ENCODE measurements at regions not wholly inside any gene's neighbourhood (a gene's known extent, or its start where the extent isn't known, plus 50 kb on each side); places are given as distances from the start of the nearest gene placed in this dataset.

- H3K27me3 Mint-ChIP-seq: peaks cover 0 to 4% of the 10 kb centered on the region in 2 donors
- no peak overlapping the region for H3K4me3 ChIP-seq (ENCODE audit: low read length in 2 of 2)
- H3K27ac ChIP-seq (ENCODE audit: low read depth, low read length): no peak overlapping the region
- H3K4me3 Mint-ChIP-seq: no peak overlapping the region
- intact Hi-C loops (cut with micrococcal nuclease): no loop called here
- no peaks in the 10 kb centered on the region for H3K4me1 ChIP-seq (ENCODE audit: insufficient read depth, low read length)
- H3K4me1 Mint-ChIP-seq: no peaks in the 10 kb centered on the region
- no peaks in the 10 kb centered on the region for H3K36me3 ChIP-seq (ENCODE audit: insufficient read depth, low read length)
- no peak overlapping the region for H3K27ac Mint-ChIP-seq
- H3K27me3 ChIP-seq (ENCODE audit: insufficient read depth, low read length): no peaks in the 10 kb centered on the region
- ChIA-PET POLR2A (ENCODE audit: partially characterized antibody) (no interaction called here), CTCF (ENCODE audit: partially characterized antibody) (no interaction called here)
- no peak for DNase-seq
- peaks cover 0 to 3% (median 0%) of the 10 kb centered on the region in 8 donors for H3K9me3 Mint-ChIP-seq
- no peaks in the 10 kb centered on the region for H3K36me3 Mint-ChIP-seq
- no peaks in the 10 kb centered on the region for H3K9me3 ChIP-seq (ENCODE audit: control insufficient read depth in 1 of 2, low read length in 2 of 2)
These were observed 116.9 kb upstream of the CHST15 start for GRCh38 chr10:124210263-124210662.

GRCh38 chr10:124207391-124207790, 114.0 kb upstream of the CHST15 start:
- Histone ChIP-seq H3K27me3 (ENCODE audit: insufficient read depth, low read length) (no peaks in the 10 kb centered on the region), H3K36me3 (ENCODE audit: insufficient read depth, low read length) (no peaks in the 10 kb centered on the region), H3K4me1 (ENCODE audit: insufficient read depth, low read length) (no peaks in the 10 kb centered on the region), H3K27ac (ENCODE audit: low read depth, low read length) (no peak overlapping the region), H3K9me3 (ENCODE audit: control insufficient read depth in 1 of 2, low read length in 2 of 2) (no peaks in the 10 kb centered on the region), H3K4me3 (ENCODE audit: low read length in 2 of 2) (no peak overlapping the region)
- intact Hi-C loops (cut with micrococcal nuclease): no loop called here
- CTCF ChIA-PET (ENCODE audit: partially characterized antibody): no interaction called here
- Mint-ChIP-seq H3K4me3 (no peak overlapping the region), H3K36me3 (no peaks in the 10 kb centered on the region), H3K27me3 (peaks cover 0 to 4% of the 10 kb centered on the region in 2 donors), H3K4me1 (no peaks in the 10 kb centered on the region), H3K27ac (no peak overlapping the region), H3K9me3 (peaks cover 0 to 3% (median 0%) of the 10 kb centered on the region in 8 donors)
- DNase-seq: no peak
- POLR2A ChIA-PET (ENCODE audit: partially characterized antibody): no interaction called here

DNA sequence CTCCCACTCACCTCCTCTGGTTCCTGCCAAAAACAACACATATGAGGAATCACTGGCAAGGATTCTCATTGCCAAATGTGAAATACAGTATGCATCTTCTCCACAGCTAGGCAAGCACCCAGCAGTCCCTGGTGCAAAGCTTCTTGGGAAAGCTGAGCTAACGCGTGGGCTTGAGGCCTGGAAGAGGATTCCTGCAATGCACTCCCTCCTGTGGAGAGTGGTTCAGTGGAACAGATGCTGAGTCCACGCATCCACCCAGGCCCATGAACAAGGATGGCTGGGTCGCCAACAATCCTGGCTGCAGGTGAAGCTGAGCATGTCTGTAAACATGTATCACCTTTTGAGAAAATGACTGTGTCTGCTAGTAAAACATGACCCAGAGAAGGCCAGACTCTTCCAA, 113.2 kb upstream of the CHST15 start:
- POLR2A ChIA-PET (ENCODE audit: partially characterized antibody): no interaction called here
- H3K9me3 ChIP-seq (ENCODE audit: control insufficient read depth in 1 of 2, low read length in 2 of 2): no peaks in the 10 kb centered on the region

GRCh38 chr10:124205432-124205831, 112.0 kb upstream of the CHST15 start:
- Histone ChIP-seq H3K4me1 (ENCODE audit: insufficient read depth, low read length) (no peaks in the 10 kb centered on the region), H3K27ac (ENCODE audit: low read depth, low read length) (no peak overlapping the region), H3K27me3 (ENCODE audit: insufficient read depth, low read length) (no peaks in the 10 kb centered on the region), H3K9me3 (ENCODE audit: control insufficient read depth in 1 of 2, low read length in 2 of 2) (no peaks in the 10 kb centered on the region), H3K4me3 (ENCODE audit: low read length in 2 of 2) (no peak overlapping the region), H3K36me3 (ENCODE audit: insufficient read depth, low read length) (no peaks in the 10 kb centered on the region)
- H3K27me3 Mint-ChIP-seq: peaks cover 0 to 4% of the 10 kb centered on the region in 2 donors
- no peak overlapping the region for H3K4me3 Mint-ChIP-seq
- H3K36me3 Mint-ChIP-seq: no peaks in the 10 kb centered on the region
- H3K27ac Mint-ChIP-seq: no peak overlapping the region
- intact Hi-C loops (cut with micrococcal nuclease): no loop called here
- DNase-seq: no peak
- H3K4me1 Mint-ChIP-seq: no peaks in the 10 kb centered on the region
- ChIA-PET POLR2A (ENCODE audit: partially characterized antibody) (no interaction called here), CTCF (ENCODE audit: partially characterized antibody) (interaction anchor here (0.7 kb wide), 1 partner anchor 211 kb away, joined by 3 read pairs; no protein-coding TSS in a partner anchor)
- peaks cover 0 to 3% (median 0%) of the 10 kb centered on the region in 8 donors for H3K9me3 Mint-ChIP-seq

More for the DNA sequence above, 113.2 kb upstream of the CHST15 start:
- Histone ChIP-seq H3K27ac (ENCODE audit: low read depth, low read length) (no peak overlapping the region), H3K4me1 (ENCODE audit: insufficient read depth, low read length) (no peaks in the 10 kb centered on the region), H3K27me3 (ENCODE audit: insufficient read depth, low read length) (no peaks in the 10 kb centered on the region), H3K36me3 (ENCODE audit: insufficient read depth, low read length) (no peaks in the 10 kb centered on the region), H3K4me3 (ENCODE audit: low read length in 2 of 2) (no peak overlapping the region)
- CTCF ChIA-PET (ENCODE audit: partially characterized antibody): no interaction called here
- Mint-ChIP-seq H3K4me3 (no peak overlapping the region), H3K27ac (no peak overlapping the region), H3K4me1 (no peaks in the 10 kb centered on the region), H3K27me3 (peaks cover 0 to 4% of the 10 kb centered on the region in 2 donors), H3K9me3 (peaks cover 0 to 3% (median 0%) of the 10 kb centered on the region in 8 donors), H3K36me3 (no peaks in the 10 kb centered on the region)
- DNase-seq: no peak
- intact Hi-C loops (cut with micrococcal nuclease): no loop called here

DNA sequence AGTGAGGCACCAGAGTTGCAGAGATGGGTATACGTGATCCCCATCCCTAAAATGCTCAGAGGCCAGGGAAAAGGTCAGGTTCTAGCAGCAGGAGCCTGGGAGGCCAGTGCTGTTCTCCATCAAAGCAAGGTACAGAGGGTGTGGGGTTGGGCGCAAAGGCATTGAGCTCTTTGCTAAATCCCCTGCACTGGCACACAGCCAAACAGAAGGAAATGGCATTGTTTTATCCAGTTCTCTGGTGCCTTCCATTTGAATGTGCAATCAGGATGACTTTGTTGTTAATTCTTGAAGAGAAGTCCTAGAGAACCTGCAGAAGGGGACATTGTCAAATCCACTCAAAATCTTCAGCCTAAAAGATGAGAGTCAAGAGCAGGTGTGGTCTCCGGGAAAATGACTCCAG, 111.3 kb upstream of the CHST15 start:
- Histone ChIP-seq H3K4me1 (ENCODE audit: insufficient read depth, low read length) (no peaks in the 10 kb centered on the region), H3K27ac (ENCODE audit: low read depth, low read length) (no peak overlapping the region), H3K27me3 (ENCODE audit: insufficient read depth, low read length) (no peaks in the 10 kb centered on the region), H3K9me3 (ENCODE audit: control insufficient read depth in 1 of 2, low read length in 2 of 2) (no peaks in the 10 kb centered on the region), H3K4me3 (ENCODE audit: low read length in 2 of 2) (no peak overlapping the region), H3K36me3 (ENCODE audit: insufficient read depth, low read length) (no peaks in the 10 kb centered on the region)
- no peak overlapping the region for H3K4me3 Mint-ChIP-seq
- no peaks in the 10 kb centered on the region for H3K36me3 Mint-ChIP-seq
- peaks cover 0 to 4% of the 10 kb centered on the region in 2 donors for H3K27me3 Mint-ChIP-seq
- peaks cover 0 to 8% (median 0%) of the 10 kb centered on the region in 8 donors for H3K9me3 Mint-ChIP-seq
- no peaks in the 10 kb centered on the region for H3K4me1 Mint-ChIP-seq
- intact Hi-C loops (cut with micrococcal nuclease): no loop called here
- ChIA-PET CTCF (ENCODE audit: partially characterized antibody) (interaction anchor here (0.7 kb wide), 1 partner anchor 210 kb away, joined by 3 read pairs; no protein-coding TSS in a partner anchor), POLR2A (ENCODE audit: partially characterized antibody) (no interaction called here)
- no peak for DNase-seq
- no peak overlapping the region for H3K27ac Mint-ChIP-seq

- H3K4me1 Mint-ChIP-seq: no peaks in the 10 kb centered on the region
- Histone ChIP-seq H3K4me3 (ENCODE audit: low read length in 2 of 2) (no peak overlapping the region), H3K27ac (ENCODE audit: low read depth, low read length) (no peak overlapping the region), H3K27me3 (ENCODE audit: insufficient read depth, low read length) (no peaks in the 10 kb centered on the region), H3K9me3 (ENCODE audit: control insufficient read depth in 1 of 2, low read length in 2 of 2) (no peaks in the 10 kb centered on the region), H3K4me1 (ENCODE audit: insufficient read depth, low read length) (no peaks in the 10 kb centered on the region), H3K36me3 (ENCODE audit: insufficient read depth, low read length) (no peaks in the 10 kb centered on the region)
- no peak overlapping the region for H3K4me3 Mint-ChIP-seq
- POLR2A ChIA-PET (ENCODE audit: partially characterized antibody): no interaction called here
- CTCF ChIA-PET (ENCODE audit: partially characterized antibody): no interaction called here
- no peak overlapping the region for H3K27ac Mint-ChIP-seq
- H3K9me3 Mint-ChIP-seq: peaks cover 0 to 10% (median 0%) of the 10 kb centered on the region in 8 donors
- no peak for DNase-seq
- H3K27me3 Mint-ChIP-seq: peaks cover 11 to 14% of the 10 kb centered on the region in 2 donors
- intact Hi-C loops (cut with micrococcal nuclease): no loop called here
- no peaks in the 10 kb centered on the region for H3K36me3 Mint-ChIP-seq
These were observed 106.6 kb upstream of the CHST15 start for GRCh38 chr10:124200011-124200410.

DNA sequence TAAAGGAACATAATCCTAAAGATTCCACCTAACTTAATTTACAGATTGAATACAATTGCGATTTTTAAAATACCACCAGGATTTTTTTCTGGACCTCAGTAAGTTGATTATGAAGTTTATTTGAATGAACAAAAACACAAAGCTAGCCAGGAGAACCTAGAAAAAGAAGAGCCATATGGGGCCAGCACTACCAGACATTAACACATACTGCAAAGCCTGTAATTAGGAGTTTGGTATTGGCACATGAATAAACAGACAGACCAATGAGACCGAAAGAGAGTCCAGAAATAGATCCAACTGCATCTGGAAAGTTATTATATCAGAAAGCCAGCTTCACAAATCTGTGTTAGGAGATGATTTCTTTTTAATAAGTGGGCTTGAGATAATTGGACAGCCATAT, 105.5 kb upstream of the CHST15 start:
- H3K4me3 ChIP-seq (ENCODE audit: low read length in 2 of 2): no peak overlapping the region
- no peaks in the 10 kb centered on the region for H3K4me1 ChIP-seq (ENCODE audit: insufficient read depth, low read length)
- intact Hi-C loops (cut with micrococcal nuclease): no loop called here
- H3K27me3 ChIP-seq (ENCODE audit: insufficient read depth, low read length): no peaks in the 10 kb centered on the region
- no peaks in the 10 kb centered on the region for H3K9me3 ChIP-seq (ENCODE audit: control insufficient read depth in 1 of 2, low read length in 2 of 2)
- peaks cover 0 to 10% (median 0%) of the 10 kb centered on the region in 8 donors for H3K9me3 Mint-ChIP-seq
- no peaks in the 10 kb centered on the region for H3K4me1 Mint-ChIP-seq
- no peak for DNase-seq
- CTCF ChIA-PET (ENCODE audit: partially characterized antibody): no interaction called here
- no peak overlapping the region for H3K27ac Mint-ChIP-seq
- no peak overlapping the region for H3K4me3 Mint-ChIP-seq
- POLR2A ChIA-PET (ENCODE audit: partially characterized antibody): no interaction called here
- H3K36me3 ChIP-seq (ENCODE audit: insufficient read depth, low read length): no peaks in the 10 kb centered on the region
- H3K27me3 Mint-ChIP-seq: peaks cover 13 to 19% of the 10 kb centered on the region in 2 donors
- H3K36me3 Mint-ChIP-seq: no peaks in the 10 kb centered on the region
- no peak overlapping the region for H3K27ac ChIP-seq (ENCODE audit: low read depth, low read length)

GRCh38 chr10:124198125-124198501, 104.7 kb upstream of the CHST15 start:
- Mint-ChIP-seq H3K27me3 (peaks cover 16 to 19% of the 10 kb centered on the region in 2 donors), H3K4me1 (no peaks in the 10 kb centered on the region), H3K27ac (no peak overlapping the region), H3K36me3 (no peaks in the 10 kb centered on the region), H3K4me3 (no peak overlapping the region), H3K9me3 (peaks cover 0 to 12% (median 0%) of the 10 kb centered on the region in 8 donors)
- Histone ChIP-seq H3K27me3 (ENCODE audit: insufficient read depth, low read length) (no peaks in the 10 kb centered on the region), H3K36me3 (ENCODE audit: insufficient read depth, low read length) (no peaks in the 10 kb centered on the region), H3K4me3 (ENCODE audit: low read length in 2 of 2) (no peak overlapping the region), H3K4me1 (ENCODE audit: insufficient read depth, low read length) (no peaks in the 10 kb centered on the region), H3K9me3 (ENCODE audit: control insufficient read depth in 1 of 2, low read length in 2 of 2) (no peaks in the 10 kb centered on the region), H3K27ac (ENCODE audit: low read depth, low read length) (no peak overlapping the region)
- CTCF ChIA-PET (ENCODE audit: partially characterized antibody): no interaction called here
- DNase-seq: no peak
- intact Hi-C loops (cut with micrococcal nuclease): no loop called here
- POLR2A ChIA-PET (ENCODE audit: partially characterized antibody): no interaction called here
